ENCODE measurements at regions not wholly inside any gene's neighbourhood (a gene's known extent, or its start where the extent isn't known, plus 50 kb on each side); places are given as distances from the start of the nearest gene placed in this dataset.

- TF ChIP-seq CTCF (IDR thresholded peaks at IDR 0.05; ENCODE audit: borderline replicate concordance, control extremely low read depth, extremely low read depth, insufficient read depth, missing control alignments): no peak
- in situ Hi-C loops (cut with MboI; ENCODE audit: low sequenced_read_pairs, unreplicated experiment): no loop called here
- no peak for DNase-seq (ENCODE audit: low spot score)
Measured at GRCh38 chr6:99013145-99013544, 65.4 kb upstream of the FBXL4 start.

GRCh38 chr6:99011151-99011550 lies 63.4 kb upstream of the FBXL4 start:
- in situ Hi-C loops (cut with MboI; ENCODE audit: low sequenced_read_pairs, unreplicated experiment): no loop called here
- no peak for TF ChIP-seq CTCF (IDR thresholded peaks at IDR 0.05; ENCODE audit: borderline replicate concordance, control extremely low read depth, extremely low read depth, insufficient read depth, missing control alignments)
- no peak for DNase-seq (ENCODE audit: low spot score)

- no peak for TF ChIP-seq CTCF (IDR thresholded peaks at IDR 0.05; ENCODE audit: borderline replicate concordance, control extremely low read depth, extremely low read depth, insufficient read depth, missing control alignments)
- DNase-seq (ENCODE audit: low spot score): no peak
- in situ Hi-C loops (cut with MboI; ENCODE audit: low sequenced_read_pairs, unreplicated experiment): no loop called here
Measured at GRCh38 chr6:99002831-99003230, 55.1 kb upstream of the FBXL4 start.

GRCh38 chr6:98998103-98998502 lies 50.4 kb upstream of the FBXL4 start:
- in situ Hi-C loops (cut with MboI; ENCODE audit: low sequenced_read_pairs, unreplicated experiment): no loop called here
- DNase-seq (ENCODE audit: low spot score): no peak
- no peak for TF ChIP-seq CTCF (IDR thresholded peaks at IDR 0.05; ENCODE audit: borderline replicate concordance, control extremely low read depth, extremely low read depth, insufficient read depth, missing control alignments)
